SK-N-SH treated with all-trans-retinoic acid at 6 μM for 48 hours (cell line): ENCODE measurements at regions not wholly inside any gene's neighbourhood (a gene's known extent, or its start where the extent isn't known, plus 50 kb on each side); places are given as distances from the start of the nearest gene placed in this dataset.

Experiments used
- ATAC-seq: fragments of 200-7000 bp; cut with Tn5 transposase; 3 replicates; pipeline ENCODE4 v1.9.1; 2020; ENCODE audit warnings: mild to moderate bottlenecking, moderate library complexity
- ARNTL ChIP-seq: fragments of 450-650 bp; formaldehyde crosslinking; IDR thresholded peaks from 2 replicates; pipeline ENCODE4 v1.5.0; 2020; ENCODE audit warnings: low read depth, mild to moderate bottlenecking, moderate library complexity, borderline replicate concordance
- BACH2 ChIP-seq: fragments of 250-450 bp; sonication (Bioruptor Pico); IDR thresholded peaks from 2 replicates; pipeline ENCODE4 v1.9.0; 2021; ENCODE audit warnings: mild to moderate bottlenecking, borderline replicate concordance
- CSDC2 ChIP-seq: fragments of 250-450 bp; sonication (Bioruptor Pico); IDR thresholded peaks from 2 replicates; pipeline ENCODE4 v1.5.0; 2020; ENCODE audit warnings: mild to moderate bottlenecking, moderate library complexity
- GLIS3 ChIP-seq: fragments of 250-450 bp; sonication (Bioruptor Pico); IDR thresholded peaks from 2 replicates; pipeline ENCODE4 v1.5.0; 2020; ENCODE audit warnings: mild to moderate bottlenecking, moderate library complexity
- ISL1 ChIP-seq: fragments of 250-450 bp; sonication (Bioruptor Pico); IDR thresholded peaks from 2 replicates; pipeline ENCODE4 v2.1.2; 2022; ENCODE audit warnings: mild to moderate bottlenecking, moderate library complexity
- PPARA ChIP-seq: fragments of 250-450 bp; sonication (Bioruptor Pico); IDR thresholded peaks from 2 replicates; pipeline ENCODE4 v1.5.0; 2020; ENCODE audit warnings: mild to moderate bottlenecking, borderline replicate concordance
- RARB ChIP-seq: fragments of 250-450 bp; sonication (Bioruptor Pico); IDR thresholded peaks from 2 replicates; pipeline ENCODE4 v1.8.0; 2021; ENCODE audit warnings: mild to moderate bottlenecking, moderate library complexity
- SNAI2 ChIP-seq: fragments of 250-450 bp; sonication (Bioruptor Pico); IDR thresholded peaks from 2 replicates; pipeline ENCODE4 v1.5.0; 2020; ENCODE audit warnings: mild to moderate bottlenecking, moderate library complexity
- TCF4 ChIP-seq: fragments of 250-450 bp; sonication (Bioruptor Pico); IDR thresholded peaks from 2 replicates; pipeline ENCODE4 v1.8.0; 2021; ENCODE audit warnings: mild to moderate bottlenecking, moderate library complexity, borderline replicate concordance
- TOX ChIP-seq: fragments of 250-450 bp; sonication (Bioruptor Pico); IDR thresholded peaks from 2 replicates; pipeline ENCODE4 v1.8.0; 2021; ENCODE audit warnings: mild to moderate bottlenecking, moderate library complexity, borderline replicate concordance
- ZC3H10 ChIP-seq: fragments of 250-450 bp; sonication (Bioruptor Pico); IDR thresholded peaks from 2 replicates; pipeline ENCODE4 v1.5.1; 2021; ENCODE audit warnings: mild to moderate bottlenecking, moderate library complexity
- ZFP3 ChIP-seq: fragments of 250-450 bp; sonication (Bioruptor Pico); IDR thresholded peaks from 2 replicates; pipeline ENCODE4 v1.5.0; 2020; ENCODE audit warnings: mild to moderate bottlenecking, moderate library complexity
- ZNF565 ChIP-seq: fragments of 450-650 bp; formaldehyde crosslinking; conservative IDR thresholded peaks from 2 replicates; pipeline ENCODE4 v1.5.0; 2020; ENCODE audit warnings: low read depth, mild to moderate bottlenecking, moderate library complexity
- ZNF70 ChIP-seq: fragments of 450-650 bp; formaldehyde crosslinking; IDR thresholded peaks from 2 replicates; pipeline ENCODE4 v1.5.0; 2020; ENCODE audit warnings: mild to moderate bottlenecking, moderate library complexity
- TF ChIP-seq, protein P1 (sequence below): fragments of 250-450 bp; sonication (Bioruptor Pico); IDR thresholded peaks from 2 replicates; pipeline ENCODE4 v1.8.0; 2021; ENCODE audit warnings: low read depth, mild to moderate bottlenecking, moderate library complexity, borderline replicate concordance
- TF ChIP-seq, protein P2 (sequence below): fragments of 250-450 bp; sonication (Bioruptor Pico); IDR thresholded peaks from 2 replicates; pipeline ENCODE4 v1.5.0; 2020; ENCODE audit warnings: mild to moderate bottlenecking, moderate library complexity
- TF ChIP-seq, protein P3 (sequence below): fragments of 250-450 bp; sonication (Bioruptor Pico); IDR thresholded peaks from 2 replicates; pipeline ENCODE4 v1.8.0; 2020; ENCODE audit warnings: mild to moderate bottlenecking, moderate library complexity, borderline replicate concordance
- TF ChIP-seq, protein P4 (sequence below): fragments of 250-450 bp; sonication (Bioruptor Pico); IDR thresholded peaks from 2 replicates; pipeline ENCODE4 v1.5.1; 2020; ENCODE audit warnings: low read depth, mild to moderate bottlenecking, moderate library complexity
- TF ChIP-seq, protein P5 (sequence below): fragments of 250-450 bp; sonication (Bioruptor Pico); IDR thresholded peaks from 2 replicates; pipeline ENCODE4 v1.5.1; 2021; ENCODE audit warnings: mild to moderate bottlenecking, moderate library complexity

DNA sequence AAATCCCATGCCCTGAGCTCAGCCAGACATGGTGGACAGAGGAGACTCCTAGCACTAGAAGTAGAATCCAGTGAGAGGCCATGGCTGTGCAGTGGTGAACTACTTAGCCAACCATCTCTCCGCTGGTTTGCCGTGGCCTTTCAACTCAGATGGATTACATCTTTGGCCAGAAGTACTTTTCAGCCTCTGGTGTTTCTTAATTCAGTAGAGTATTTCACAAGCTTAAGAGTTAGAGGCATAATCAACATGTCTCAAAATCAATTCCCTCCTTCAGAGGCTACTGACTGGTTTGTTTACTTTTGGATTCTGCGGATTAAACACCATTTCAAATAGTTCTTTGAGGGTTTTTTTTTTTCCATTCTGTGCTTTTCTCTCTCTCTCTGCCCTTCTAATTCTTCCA lies 91.1 kb upstream of the PGRMC2 start (continued):
- TF ChIP-seq, protein P1, sequence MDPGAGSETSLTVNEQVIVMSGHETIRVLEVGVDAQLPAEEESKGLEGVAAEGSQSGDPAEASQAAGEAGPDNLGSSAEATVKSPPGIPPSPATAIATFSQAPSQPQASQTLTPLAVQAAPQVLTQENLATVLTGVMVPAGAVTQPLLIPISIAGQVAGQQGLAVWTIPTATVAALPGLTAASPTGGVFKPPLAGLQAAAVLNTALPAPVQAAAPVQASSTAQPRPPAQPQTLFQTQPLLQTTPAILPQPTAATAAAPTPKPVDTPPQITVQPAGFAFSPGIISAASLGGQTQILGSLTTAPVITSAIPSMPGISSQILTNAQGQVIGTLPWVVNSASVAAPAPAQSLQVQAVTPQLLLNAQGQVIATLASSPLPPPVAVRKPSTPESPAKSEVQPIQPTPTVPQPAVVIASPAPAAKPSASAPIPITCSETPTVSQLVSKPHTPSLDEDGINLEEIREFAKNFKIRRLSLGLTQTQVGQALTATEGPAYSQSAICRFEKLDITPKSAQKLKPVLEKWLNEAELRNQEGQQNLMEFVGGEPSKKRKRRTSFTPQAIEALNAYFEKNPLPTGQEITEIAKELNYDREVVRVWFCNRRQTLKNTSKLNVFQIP: no peak
- TF ChIP-seq BACH2 (CRISPR knock-in tag): no peak

GRCh38 chr4:128376958-128377357 lies 89.3 kb upstream of the PGRMC2 start:
- ATAC-seq: no peak
- no peak for TF ChIP-seq GLIS3 (CRISPR knock-in tag)
- TF ChIP-seq, protein P2, sequence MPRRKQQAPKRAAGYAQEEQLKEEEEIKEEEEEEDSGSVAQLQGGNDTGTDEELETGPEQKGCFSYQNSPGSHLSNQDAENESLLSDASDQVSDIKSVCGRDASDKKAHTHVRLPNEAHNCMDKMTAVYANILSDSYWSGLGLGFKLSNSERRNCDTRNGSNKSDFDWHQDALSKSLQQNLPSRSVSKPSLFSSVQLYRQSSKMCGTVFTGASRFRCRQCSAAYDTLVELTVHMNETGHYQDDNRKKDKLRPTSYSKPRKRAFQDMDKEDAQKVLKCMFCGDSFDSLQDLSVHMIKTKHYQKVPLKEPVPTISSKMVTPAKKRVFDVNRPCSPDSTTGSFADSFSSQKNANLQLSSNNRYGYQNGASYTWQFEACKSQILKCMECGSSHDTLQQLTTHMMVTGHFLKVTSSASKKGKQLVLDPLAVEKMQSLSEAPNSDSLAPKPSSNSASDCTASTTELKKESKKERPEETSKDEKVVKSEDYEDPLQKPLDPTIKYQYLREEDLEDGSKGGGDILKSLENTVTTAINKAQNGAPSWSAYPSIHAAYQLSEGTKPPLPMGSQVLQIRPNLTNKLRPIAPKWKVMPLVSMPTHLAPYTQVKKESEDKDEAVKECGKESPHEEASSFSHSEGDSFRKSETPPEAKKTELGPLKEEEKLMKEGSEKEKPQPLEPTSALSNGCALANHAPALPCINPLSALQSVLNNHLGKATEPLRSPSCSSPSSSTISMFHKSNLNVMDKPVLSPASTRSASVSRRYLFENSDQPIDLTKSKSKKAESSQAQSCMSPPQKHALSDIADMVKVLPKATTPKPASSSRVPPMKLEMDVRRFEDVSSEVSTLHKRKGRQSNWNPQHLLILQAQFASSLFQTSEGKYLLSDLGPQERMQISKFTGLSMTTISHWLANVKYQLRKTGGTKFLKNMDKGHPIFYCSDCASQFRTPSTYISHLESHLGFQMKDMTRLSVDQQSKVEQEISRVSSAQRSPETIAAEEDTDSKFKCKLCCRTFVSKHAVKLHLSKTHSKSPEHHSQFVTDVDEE (CRISPR knock-in tag): no peak
- TF ChIP-seq ZNF565: no peak
- TF ChIP-seq SNAI2 (CRISPR knock-in tag): no peak
- no peak for TF ChIP-seq TOX
- TF ChIP-seq, protein P3, sequence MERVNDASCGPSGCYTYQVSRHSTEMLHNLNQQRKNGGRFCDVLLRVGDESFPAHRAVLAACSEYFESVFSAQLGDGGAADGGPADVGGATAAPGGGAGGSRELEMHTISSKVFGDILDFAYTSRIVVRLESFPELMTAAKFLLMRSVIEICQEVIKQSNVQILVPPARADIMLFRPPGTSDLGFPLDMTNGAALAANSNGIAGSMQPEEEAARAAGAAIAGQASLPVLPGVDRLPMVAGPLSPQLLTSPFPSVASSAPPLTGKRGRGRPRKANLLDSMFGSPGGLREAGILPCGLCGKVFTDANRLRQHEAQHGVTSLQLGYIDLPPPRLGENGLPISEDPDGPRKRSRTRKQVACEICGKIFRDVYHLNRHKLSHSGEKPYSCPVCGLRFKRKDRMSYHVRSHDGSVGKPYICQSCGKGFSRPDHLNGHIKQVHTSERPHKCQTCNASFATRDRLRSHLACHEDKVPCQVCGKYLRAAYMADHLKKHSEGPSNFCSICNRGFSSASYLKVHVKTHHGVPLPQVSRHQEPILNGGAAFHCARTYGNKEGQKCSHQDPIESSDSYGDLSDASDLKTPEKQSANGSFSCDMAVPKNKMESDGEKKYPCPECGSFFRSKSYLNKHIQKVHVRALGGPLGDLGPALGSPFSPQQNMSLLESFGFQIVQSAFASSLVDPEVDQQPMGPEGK: no peak
- TF ChIP-seq PPARA (CRISPR knock-in tag): no peak
- no peak for TF ChIP-seq ISL1
- TF ChIP-seq, protein P4, sequence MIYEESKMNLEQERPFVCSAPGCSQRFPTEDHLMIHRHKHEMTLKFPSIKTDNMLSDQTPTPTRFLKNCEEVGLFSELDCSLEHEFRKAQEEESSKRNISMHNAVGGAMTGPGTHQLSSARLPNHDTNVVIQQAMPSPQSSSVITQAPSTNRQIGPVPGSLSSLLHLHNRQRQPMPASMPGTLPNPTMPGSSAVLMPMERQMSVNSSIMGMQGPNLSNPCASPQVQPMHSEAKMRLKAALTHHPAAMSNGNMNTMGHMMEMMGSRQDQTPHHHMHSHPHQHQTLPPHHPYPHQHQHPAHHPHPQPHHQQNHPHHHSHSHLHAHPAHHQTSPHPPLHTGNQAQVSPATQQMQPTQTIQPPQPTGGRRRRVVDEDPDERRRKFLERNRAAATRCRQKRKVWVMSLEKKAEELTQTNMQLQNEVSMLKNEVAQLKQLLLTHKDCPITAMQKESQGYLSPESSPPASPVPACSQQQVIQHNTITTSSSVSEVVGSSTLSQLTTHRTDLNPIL (CRISPR knock-in tag): no peak
- no peak for TF ChIP-seq BACH2 (CRISPR knock-in tag)
- TF ChIP-seq ZFP3: no peak
- no peak for TF ChIP-seq ARNTL (CRISPR knock-in tag)
- TF ChIP-seq, protein P5, sequence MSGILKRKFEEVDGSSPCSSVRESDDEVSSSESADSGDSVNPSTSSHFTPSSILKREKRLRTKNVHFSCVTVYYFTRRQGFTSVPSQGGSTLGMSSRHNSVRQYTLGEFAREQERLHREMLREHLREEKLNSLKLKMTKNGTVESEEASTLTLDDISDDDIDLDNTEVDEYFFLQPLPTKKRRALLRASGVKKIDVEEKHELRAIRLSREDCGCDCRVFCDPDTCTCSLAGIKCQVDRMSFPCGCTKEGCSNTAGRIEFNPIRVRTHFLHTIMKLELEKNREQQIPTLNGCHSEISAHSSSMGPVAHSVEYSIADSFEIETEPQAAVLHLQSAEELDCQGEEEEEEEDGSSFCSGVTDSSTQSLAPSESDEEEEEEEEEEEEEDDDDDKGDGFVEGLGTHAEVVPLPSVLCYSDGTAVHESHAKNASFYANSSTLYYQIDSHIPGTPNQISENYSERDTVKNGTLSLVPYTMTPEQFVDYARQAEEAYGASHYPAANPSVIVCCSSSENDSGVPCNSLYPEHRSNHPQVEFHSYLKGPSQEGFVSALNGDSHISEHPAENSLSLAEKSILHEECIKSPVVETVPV (CRISPR knock-in tag): no peak
- TF ChIP-seq, protein P1: no peak

GRCh38 chr4:128376303-128376702 lies 88.7 kb upstream of the PGRMC2 start:
- ATAC-seq: no peak
- TF ChIP-seq, protein P2 (CRISPR knock-in tag): no peak
- no peak for TF ChIP-seq PPARA (CRISPR knock-in tag)
- TF ChIP-seq, protein P3: no peak
- TF ChIP-seq ZNF70: no peak
- no peak for TF ChIP-seq CSDC2 (CRISPR knock-in tag)
- TF ChIP-seq ZC3H10 (CRISPR knock-in tag): no peak
- no peak for TF ChIP-seq ZFP3
- no peak for TF ChIP-seq BACH2 (CRISPR knock-in tag)
- no peak for TF ChIP-seq RARB
- TF ChIP-seq, protein P4 (CRISPR knock-in tag): no peak
- TF ChIP-seq TCF4 (CRISPR knock-in tag): no peak
